Panc1 (cell line): ENCODE measurements at regions not wholly inside any gene's neighbourhood (a gene's known extent, or its start where the extent isn't known, plus 50 kb on each side); places are given as distances from the start of the nearest gene placed in this dataset.

Experiments
- CTCF ChIP-seq: fragments of 450-650 bp; IDR thresholded peaks from 2 replicates; pipeline ENCODE4 v1.5.1; 2017; ENCODE audit warnings: mild to moderate bottlenecking
- POLR2AphosphoS5 ChIP-seq: IDR thresholded peaks from 2 replicates; pipeline ENCODE4 v1.6.1; 2012; ENCODE audit warnings: mild to moderate bottlenecking, low read depth, low read length, moderate library complexity
- REST ChIP-seq, 2 experiments: IDR thresholded peaks; 2 replicates each; pipeline ENCODE4 v1.6.1; 2011 to 2012; ENCODE audit warnings: low read depth in 2 of 2, control low read depth in 1 of 2, low read length in 1 of 2, mild to moderate bottlenecking in 1 of 2, moderate library complexity in 1 of 2; ENCODE audit not compliant: insufficient read depth in 1 of 2
- SIN3A ChIP-seq: IDR thresholded peaks from 2 replicates; pipeline ENCODE4 v1.6.1; 2012; ENCODE audit warnings: low read depth, mild to moderate bottlenecking, low read length, moderate library complexity, borderline replicate concordance; ENCODE audit not compliant: insufficient read depth

GRCh38 chr1:221793439-221794078 is 51.7 kb upstream of the DUSP10 start:
- no peak for TF ChIP-seq CTCF
- no peak for TF ChIP-seq POLR2AphosphoS5
- TF ChIP-seq SIN3A: no peak
- TF ChIP-seq REST (IDR thresholded peaks at IDR 0.05; ENCODE audit: insufficient read depth in 1 of 2, low read depth in 2 of 2, low read length in 1 of 2): no peak
